Activated naive CD8-positive, alpha-beta T cell treated with anti-CD3 and anti-CD28 coated beads, Interleukin-2, amount 50 U/mL, for 24 hours (primary cell): ENCODE measurements at regions not wholly inside any gene's neighbourhood (a gene's known extent, or its start where the extent isn't known, plus 50 kb on each side); places are given as distances from the start of the nearest gene placed in this dataset.
"Not testable (repeated sequence)": the region's sequence is repeated elsewhere in the genome, so short reads cannot be mapped to it uniquely, and the experiment has no call there.

Source experiments
- ATAC-seq: fragments of 150-1000 bp; cut with Tn5 transposase; one replicate; pipeline ENCODE4 v1.10.0; 2021
- DNase-seq: peaks from one replicate; pipeline ENCODE4 v3.0.0; 2021
- H3K27ac Mint-ChIP-seq: one replicate; pipeline ENCODE4 v1.8.0; 2021; ENCODE audit warnings: mild to moderate bottlenecking, mixed read lengths
- H3K27me3 Mint-ChIP-seq: one replicate; pipeline ENCODE4 v1.8.0; 2021; ENCODE audit warnings: mixed read lengths
- H3K36me3 Mint-ChIP-seq: one replicate; pipeline ENCODE4 v1.8.0; 2021; ENCODE audit warnings: low read depth, mixed read lengths
- H3K4me1 Mint-ChIP-seq: one replicate; pipeline ENCODE4 v1.8.0; 2021; ENCODE audit warnings: mixed read lengths
- H3K4me3 Mint-ChIP-seq: one replicate; pipeline ENCODE4 v1.8.0; 2021; ENCODE audit warnings: mild to moderate bottlenecking, moderate library complexity, mixed read lengths
- H3K9me3 Mint-ChIP-seq: one replicate; pipeline ENCODE4 v1.8.0; 2021; ENCODE audit warnings: mixed read lengths

DNA sequence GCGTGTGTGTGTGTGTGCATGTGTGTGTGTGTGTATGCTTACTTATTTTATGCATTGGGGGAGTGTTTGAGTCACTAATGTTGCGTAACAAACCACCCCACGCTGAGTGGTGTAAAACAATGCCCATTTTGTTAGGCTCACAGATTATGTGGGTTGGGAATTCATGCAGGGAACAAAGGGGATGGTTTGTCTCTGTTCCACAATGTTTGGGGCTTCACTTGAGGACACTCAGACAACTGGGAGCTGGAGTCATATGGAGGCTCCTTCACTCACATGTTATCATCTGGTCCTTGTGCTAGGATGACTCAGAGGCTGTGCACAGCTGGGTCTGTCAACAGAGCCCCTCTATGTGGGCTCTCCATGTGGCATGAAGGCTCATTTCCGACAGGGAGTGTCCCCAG lies 51.3 kb upstream of the LARGE1 start:
- no peaks in the 10 kb centered on the region for H3K9me3 Mint-ChIP-seq
- H3K4me3 Mint-ChIP-seq: no peak overlapping the region
- DNase-seq (no peak), ATAC-seq (no peak)
- H3K36me3 Mint-ChIP-seq: no peaks in the 10 kb centered on the region
- H3K4me1 Mint-ChIP-seq: no peaks in the 10 kb centered on the region
- peaks cover 5% of the 10 kb centered on the region for H3K27me3 Mint-ChIP-seq
- H3K27ac Mint-ChIP-seq: no peak overlapping the region

DNA sequence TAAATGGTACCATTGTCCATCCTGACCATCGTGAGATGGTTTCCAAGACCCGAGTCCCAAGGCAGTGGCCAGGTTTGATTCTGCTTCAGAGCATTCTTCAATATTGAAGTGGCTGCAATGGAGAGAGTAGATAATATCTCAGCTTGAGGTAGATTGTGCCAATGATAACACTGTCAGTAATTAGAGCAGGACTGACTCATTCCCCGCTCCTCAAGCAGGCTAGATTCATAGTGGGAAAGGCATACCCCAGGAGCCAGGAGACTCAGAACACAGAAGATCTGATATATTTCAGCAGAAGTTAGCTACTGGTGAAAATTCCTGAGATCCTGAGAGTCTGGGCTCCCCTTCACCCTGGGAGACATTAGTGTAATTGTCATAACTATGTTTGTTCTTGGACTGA lies 55.6 kb upstream of the LARGE1 start:
- Mint-ChIP-seq H3K4me3 (no peak overlapping the region), H3K27me3 (peaks cover 5% of the 10 kb centered on the region), H3K4me1 (no peaks in the 10 kb centered on the region), H3K9me3 (no peaks in the 10 kb centered on the region), H3K27ac (no peak overlapping the region), H3K36me3 (no peaks in the 10 kb centered on the region)
- ATAC-seq (no peak), DNase-seq (no peak)

DNA sequence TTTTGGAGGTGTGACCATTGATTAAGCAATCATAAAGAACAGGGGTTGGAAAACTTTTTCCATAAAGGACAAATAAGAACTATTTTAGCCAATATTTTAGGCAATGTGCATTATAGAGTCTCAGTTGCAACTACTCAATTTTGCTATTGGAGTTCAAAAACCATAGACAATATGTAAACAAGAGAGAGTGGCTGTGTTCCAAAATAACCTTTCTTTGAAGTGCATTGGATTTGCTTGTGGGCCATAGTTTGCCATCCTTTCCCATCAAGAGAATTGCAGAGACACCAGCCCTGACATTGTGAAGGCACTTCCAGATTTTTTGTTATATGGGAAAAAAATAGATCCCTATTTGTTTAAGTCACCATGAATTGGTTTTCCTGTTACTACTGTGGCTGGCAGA lies 63.3 kb upstream of the LARGE1 start:
- H3K27me3 Mint-ChIP-seq: peaks cover 2% of the 10 kb centered on the region
- no peak overlapping the region for H3K4me3 Mint-ChIP-seq
- H3K27ac Mint-ChIP-seq: no peak overlapping the region
- ATAC-seq (no peak), DNase-seq (no peak)
- no peaks in the 10 kb centered on the region for H3K4me1 Mint-ChIP-seq
- H3K36me3 Mint-ChIP-seq: no peaks in the 10 kb centered on the region
- H3K9me3 Mint-ChIP-seq: no peaks in the 10 kb centered on the region

DNA sequence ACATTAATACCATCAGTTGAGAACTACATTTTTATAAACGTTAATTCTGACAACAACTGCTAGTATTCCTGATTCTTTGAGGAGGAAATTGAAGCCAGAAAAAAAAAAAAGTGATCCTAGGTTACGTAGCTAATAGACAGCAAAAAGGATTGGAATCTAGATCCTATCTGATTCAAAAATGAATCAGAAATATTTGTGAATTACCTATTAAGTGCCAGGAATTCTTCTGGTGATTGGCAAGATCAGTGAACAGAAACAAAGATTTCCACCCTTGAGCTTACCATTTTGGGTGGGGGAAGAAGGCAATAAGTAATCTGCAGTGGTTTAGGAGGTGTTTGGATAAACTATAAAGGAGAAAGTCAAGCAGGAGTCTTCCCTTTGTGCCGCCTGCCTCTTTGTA lies 63.9 kb upstream of the LARGE1 start:
- peaks cover 2% of the 10 kb centered on the region for H3K27me3 Mint-ChIP-seq
- H3K4me1 Mint-ChIP-seq: no peaks in the 10 kb centered on the region
- ATAC-seq (no peak), DNase-seq (no peak)
- no peaks in the 10 kb centered on the region for H3K36me3 Mint-ChIP-seq
- no peak overlapping the region for H3K27ac Mint-ChIP-seq
- H3K9me3 Mint-ChIP-seq: no peaks in the 10 kb centered on the region
- H3K4me3 Mint-ChIP-seq: no peak overlapping the region

DNA sequence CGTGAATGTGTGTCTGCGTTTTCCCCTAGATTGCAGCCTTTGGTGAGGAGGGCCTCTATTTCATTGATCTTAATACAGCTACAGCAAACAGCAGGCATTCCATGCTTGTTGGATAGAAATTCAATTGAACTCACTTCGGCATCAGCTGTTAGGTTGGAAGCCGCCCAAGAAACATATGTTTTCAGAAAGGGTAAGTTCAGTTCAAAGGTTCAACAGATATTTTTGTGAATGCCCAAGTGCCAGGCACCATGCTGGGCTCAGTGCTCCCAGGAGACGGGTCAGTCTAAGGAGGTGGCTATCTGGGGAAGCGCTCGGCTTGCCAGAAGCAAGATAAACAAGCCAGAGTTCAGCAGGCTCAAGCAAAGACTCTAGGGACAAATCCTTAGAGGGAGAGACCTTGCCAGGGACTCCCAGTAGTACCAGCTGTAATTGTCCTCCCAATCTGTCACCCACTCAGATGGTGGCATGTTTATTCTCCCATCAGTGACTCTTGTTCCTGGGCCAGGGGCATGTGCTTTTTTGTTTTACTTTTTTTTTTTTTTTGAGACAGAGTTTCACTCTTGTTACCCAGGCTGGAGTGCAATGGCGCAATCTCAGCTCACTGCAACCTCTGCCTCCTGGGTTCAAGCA lies 64.5 kb upstream of the LARGE1 start:
- Mint-ChIP-seq H3K9me3 (no peaks in the 10 kb centered on the region), H3K27ac (no peak overlapping the region), H3K4me1 (no peaks in the 10 kb centered on the region), H3K27me3 (peaks cover 2% of the 10 kb centered on the region), H3K36me3 (no peaks in the 10 kb centered on the region), H3K4me3 (no peak overlapping the region)
- DNase-seq (no peak), ATAC-seq (no peak)

DNA sequence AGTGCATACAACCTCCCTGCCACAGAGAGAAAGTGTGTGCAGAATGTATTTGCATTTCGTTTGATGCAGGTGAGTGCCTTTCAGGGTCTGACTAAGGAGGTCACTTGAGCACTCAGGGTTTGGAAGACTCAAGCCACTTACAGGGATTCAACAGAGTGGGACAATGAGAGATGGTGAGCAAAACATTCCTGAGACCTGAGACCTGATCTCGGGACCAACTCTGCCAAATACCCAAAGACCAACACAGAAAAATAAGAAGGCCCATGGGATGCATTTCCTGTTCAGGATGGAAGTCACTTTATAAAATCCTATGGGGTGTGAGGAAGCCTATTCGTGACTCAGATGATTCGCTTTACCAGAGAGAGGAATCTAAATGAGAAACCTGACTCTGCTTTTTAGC lies 65.2 kb upstream of the LARGE1 start:
- Mint-ChIP-seq H3K27me3 (peaks cover 2% of the 10 kb centered on the region), H3K4me3 (no peak overlapping the region), H3K27ac (no peak overlapping the region), H3K36me3 (no peaks in the 10 kb centered on the region), H3K4me1 (no peaks in the 10 kb centered on the region), H3K9me3 (no peaks in the 10 kb centered on the region)
- ATAC-seq (no peak), DNase-seq (no peak)

DNA sequence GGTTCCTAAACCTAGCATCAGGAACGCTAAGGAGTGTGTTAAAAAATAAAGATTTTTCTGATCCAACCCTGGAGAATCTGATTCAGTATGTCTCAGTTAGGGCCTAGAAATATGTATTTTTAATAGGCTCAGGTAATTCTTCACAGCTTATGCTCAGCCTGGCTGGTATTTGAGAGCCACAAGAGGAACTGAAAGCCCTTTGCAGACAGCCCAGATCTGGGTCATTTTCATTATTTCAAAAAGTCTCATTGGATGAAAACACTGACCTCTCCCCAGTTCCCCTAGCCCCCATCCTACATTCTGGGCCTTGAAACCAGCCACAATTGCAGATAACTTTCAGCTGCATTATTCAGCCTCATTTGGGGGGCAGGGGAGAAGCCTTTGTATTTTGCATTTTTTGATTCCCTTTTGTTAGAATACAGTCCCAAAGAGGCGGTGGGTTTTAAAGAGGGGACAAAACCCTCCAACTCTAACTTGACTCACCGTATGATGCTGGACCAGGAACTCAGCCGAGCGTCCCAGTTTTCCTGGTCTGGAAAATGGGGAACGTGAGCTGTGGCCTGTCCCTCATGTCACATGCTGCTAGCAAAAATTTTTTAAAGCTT lies 66.0 kb upstream of the LARGE1 start:
- no peak overlapping the region for H3K27ac Mint-ChIP-seq
- H3K27me3 Mint-ChIP-seq: peaks cover 2% of the 10 kb centered on the region
- H3K36me3 Mint-ChIP-seq: no peaks in the 10 kb centered on the region
- no peak for ATAC-seq
- DNase-seq: no peak
- H3K9me3 Mint-ChIP-seq: no peaks in the 10 kb centered on the region
- H3K4me3 Mint-ChIP-seq: no peak overlapping the region
- no peaks in the 10 kb centered on the region for H3K4me1 Mint-ChIP-seq

DNA sequence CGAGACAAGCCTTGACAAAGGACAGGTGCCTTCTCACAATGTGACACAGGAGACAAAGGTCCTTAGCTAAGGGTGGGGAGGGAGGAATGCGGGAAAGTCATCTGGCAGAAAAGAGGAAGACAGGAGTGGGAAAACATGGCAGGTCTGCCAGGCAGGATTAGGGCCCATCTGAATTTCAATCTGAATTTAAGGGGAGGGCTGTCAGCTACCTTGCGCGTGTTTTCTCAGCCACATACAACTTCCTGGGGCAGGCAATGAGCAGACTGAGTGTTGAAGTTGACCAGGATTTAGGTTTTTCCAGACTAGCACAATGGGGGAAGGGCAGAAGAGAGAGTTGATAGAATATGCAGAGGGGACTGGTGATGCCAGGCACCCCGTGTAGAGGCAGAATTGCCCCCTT lies 66.7 kb upstream of the LARGE1 start:
- Mint-ChIP-seq H3K9me3 (no peaks in the 10 kb centered on the region), H3K27me3 (peaks cover 2% of the 10 kb centered on the region), H3K4me3 (no peak overlapping the region), H3K27ac (no peak overlapping the region), H3K36me3 (no peaks in the 10 kb centered on the region), H3K4me1 (no peaks in the 10 kb centered on the region)
- ATAC-seq (no peak), DNase-seq (no peak)

DNA sequence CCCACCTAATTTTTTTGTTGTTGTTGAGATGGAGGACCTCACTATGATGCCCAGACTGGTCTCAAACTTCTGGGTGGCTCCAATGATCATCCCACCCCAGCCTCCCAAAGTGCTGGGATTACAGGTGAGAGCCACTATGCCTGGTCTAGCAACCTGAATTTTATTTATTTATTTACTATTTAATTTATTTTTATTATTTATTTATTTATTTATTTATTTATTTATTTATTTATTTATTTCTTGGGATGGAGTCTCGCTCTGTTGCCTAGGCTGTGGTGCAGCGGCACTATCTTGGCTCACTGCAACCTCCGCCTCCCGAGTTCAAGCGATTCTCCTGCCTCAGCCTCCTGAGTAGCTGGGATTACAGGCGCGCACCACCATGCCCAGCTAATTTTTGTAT lies 69.0 kb upstream of the LARGE1 start:
- H3K4me3 Mint-ChIP-seq, H3K27ac Mint-ChIP-seq, H3K27me3 Mint-ChIP-seq, DNase-seq, H3K4me1 Mint-ChIP-seq, H3K36me3 Mint-ChIP-seq, H3K9me3 Mint-ChIP-seq, ATAC-seq: not testable (repeated sequence)

DNA sequence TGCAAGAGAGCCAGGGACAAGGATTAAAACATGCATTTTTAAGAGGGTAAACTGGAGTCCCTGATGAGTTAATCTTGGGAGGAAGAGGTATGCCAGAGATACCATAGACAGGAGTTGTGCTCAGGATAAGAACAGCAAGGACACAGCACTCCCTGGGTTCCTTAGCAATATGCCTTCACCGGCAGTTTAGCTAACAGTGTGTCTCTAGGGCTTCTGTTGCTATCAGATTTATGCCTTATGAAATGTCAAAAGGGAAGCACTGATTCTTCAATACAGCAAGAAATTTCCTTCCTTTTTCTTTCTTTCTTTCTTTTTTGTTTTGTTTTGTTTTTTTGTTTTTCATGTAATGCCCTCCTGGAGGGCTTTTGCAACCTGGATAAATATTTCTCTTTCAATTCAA lies 71.3 kb upstream of the LARGE1 start:
- DNase-seq (no peak), ATAC-seq (no peak)
- no peaks in the 10 kb centered on the region for H3K4me1 Mint-ChIP-seq

DNA sequence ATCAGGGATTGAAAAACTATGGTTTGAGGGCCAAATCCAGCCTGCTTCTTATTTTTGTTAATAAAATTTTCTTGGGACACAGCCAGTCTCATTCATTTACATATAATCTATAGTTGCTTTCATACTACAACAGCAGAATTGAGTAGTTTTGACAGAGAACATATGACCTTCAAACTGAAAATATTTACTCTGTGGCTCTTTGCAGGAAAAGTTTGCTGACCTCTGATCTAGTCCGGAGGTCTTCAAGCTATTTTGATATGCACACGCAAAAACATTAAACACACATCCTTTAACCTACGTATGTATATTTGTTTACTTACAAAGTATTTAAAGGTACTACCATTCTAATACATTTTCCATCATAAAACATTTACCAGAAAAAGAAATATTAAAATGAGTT lies 76.5 kb upstream of the LARGE1 start:
- Mint-ChIP-seq H3K36me3 (no peaks in the 10 kb centered on the region), H3K4me1 (no peaks in the 10 kb centered on the region), H3K4me3 (no peak overlapping the region), H3K9me3 (peaks cover 29% of the 10 kb centered on the region), H3K27me3 (peaks cover 2% of the 10 kb centered on the region), H3K27ac (no peak overlapping the region)
- ATAC-seq (no peak), DNase-seq (no peak)

More for the DNA sequence above, 71.3 kb upstream of the LARGE1 start:
- no peak overlapping the region for H3K4me3 Mint-ChIP-seq
- H3K27me3 Mint-ChIP-seq: peaks cover 2% of the 10 kb centered on the region
- H3K36me3 Mint-ChIP-seq: no peaks in the 10 kb centered on the region
- H3K9me3 Mint-ChIP-seq: peaks cover 7% of the 10 kb centered on the region
- no peak overlapping the region for H3K27ac Mint-ChIP-seq

DNA sequence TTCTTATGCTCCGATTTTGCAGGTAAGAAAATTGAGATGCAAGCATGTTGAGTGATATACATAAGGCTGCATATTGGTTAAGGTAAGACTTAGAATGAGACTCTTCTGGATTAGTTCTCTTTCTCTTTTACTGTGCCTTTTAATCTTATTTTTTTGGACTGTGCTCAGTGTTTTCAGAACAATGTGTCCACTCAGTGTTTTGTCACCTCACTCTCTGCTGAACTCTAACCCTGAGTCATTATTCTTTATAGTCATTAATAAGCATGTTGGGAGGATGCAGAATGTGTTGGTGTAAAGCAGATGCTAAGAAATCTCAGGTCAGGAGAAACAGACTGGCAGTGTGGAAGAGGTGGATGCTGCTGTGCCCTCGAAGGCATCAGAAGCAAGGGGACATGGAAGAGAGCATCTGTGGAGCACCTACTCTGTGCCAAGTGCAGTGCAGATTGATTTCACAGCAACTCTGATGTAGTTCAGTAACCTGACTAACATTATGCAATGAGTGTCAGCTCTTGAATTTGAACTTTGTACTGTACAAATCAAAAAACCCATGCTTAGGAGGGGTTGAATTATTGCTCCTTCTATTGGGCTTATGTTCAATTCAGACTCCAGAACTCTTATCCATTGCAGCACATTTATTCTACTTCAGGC lies 80.7 kb upstream of the LARGE1 start:
- H3K9me3 Mint-ChIP-seq: peaks cover 45% of the 10 kb centered on the region
- H3K36me3 Mint-ChIP-seq: no peaks in the 10 kb centered on the region

DNA sequence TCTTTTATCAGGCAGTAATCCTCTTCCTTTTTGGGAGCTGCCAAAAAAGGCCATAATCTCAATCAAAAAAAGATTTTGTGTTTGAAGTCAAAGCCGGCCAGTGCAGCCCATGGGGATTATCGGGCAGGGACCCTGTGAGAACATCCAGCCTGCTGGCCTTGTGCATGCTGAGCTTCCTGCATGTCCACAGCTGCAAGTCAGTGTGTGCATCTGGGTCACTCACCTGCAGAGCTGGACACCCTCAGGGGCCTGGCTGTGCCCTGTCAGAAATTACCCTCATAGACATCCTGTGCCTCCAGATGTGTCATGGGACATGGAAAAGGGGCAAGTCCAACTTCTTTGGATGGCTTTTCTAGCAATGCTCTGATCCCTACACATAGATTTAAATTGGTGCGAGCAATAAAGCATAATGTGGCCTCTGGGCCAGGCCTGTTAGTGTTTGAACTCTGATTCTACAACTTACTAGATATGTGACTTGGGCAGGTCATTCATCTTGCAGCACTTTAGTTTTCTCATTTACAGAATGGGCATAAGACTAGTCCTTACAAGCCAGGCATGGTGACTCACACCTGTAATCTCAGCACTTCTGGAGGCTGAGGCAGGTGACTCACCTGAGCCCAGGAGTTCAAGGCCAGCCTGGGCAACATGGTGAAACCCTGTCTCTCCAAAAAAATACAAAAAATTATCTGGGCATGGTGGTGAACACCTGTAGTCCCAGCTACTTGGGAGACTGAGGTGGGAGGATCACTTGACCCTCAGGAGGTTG lies 81.6 kb upstream of the LARGE1 start:
- no peaks in the 10 kb centered on the region for H3K27me3 Mint-ChIP-seq
- peaks cover 45% of the 10 kb centered on the region for H3K9me3 Mint-ChIP-seq
- ATAC-seq: no peak
- H3K4me1 Mint-ChIP-seq: no peaks in the 10 kb centered on the region
- H3K27ac Mint-ChIP-seq: no peak overlapping the region
- no peak for DNase-seq
- H3K4me3 Mint-ChIP-seq: no peak overlapping the region
- no peaks in the 10 kb centered on the region for H3K36me3 Mint-ChIP-seq

More for the DNA sequence above, 80.7 kb upstream of the LARGE1 start:
- DNase-seq (no peak), ATAC-seq (no peak)
- Mint-ChIP-seq H3K4me3 (no peak overlapping the region), H3K27ac (no peak overlapping the region), H3K4me1 (no peaks in the 10 kb centered on the region), H3K27me3 (no peaks in the 10 kb centered on the region)

DNA sequence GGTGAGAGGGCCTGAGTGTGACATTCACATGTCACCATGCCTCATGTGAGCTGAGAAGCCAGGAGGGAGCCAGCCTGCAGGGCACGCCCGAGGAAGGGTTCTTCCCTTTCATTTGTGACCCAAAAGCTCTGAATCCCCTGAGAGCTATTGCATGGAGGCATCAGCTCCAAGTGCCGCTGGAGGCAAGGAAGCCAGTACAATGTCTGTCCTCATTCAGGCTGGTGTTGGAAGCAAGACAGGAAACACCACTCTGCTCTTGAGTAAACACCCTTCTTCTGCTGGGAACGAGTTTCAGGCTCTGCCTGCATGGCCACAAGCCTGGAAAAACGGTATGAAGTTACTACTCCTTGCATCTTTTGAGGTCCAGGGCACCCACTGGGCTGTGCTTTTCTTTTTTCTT lies 83.8 kb upstream of the LARGE1 start:
- no peaks in the 10 kb centered on the region for H3K4me1 Mint-ChIP-seq
- no peak overlapping the region for H3K4me3 Mint-ChIP-seq
- DNase-seq (no peak), ATAC-seq (no peak)
- peaks cover 48% of the 10 kb centered on the region for H3K9me3 Mint-ChIP-seq
- no peaks in the 10 kb centered on the region for H3K27me3 Mint-ChIP-seq
- no peak overlapping the region for H3K27ac Mint-ChIP-seq
- H3K36me3 Mint-ChIP-seq: no peaks in the 10 kb centered on the region

DNA sequence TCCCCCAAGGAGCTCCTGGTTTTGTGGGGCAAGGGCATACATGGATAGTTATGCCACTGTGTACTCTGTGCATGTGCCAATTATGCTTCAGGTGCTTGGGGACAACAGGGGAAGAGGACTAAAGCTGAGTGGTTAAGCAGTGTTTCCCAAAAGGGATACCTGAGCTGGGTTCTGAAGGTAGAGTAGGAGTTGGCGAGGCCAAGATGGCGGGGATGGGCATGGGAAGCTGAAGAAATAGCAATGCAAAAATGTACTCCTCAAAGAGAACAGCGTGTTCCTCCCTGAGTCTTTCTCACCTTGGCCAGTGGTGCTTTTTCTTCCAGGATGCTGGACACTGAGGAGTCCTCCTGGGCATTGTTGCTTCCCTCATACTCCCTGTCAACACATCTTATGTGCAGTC lies 90.0 kb upstream of the LARGE1 start:
- no peak overlapping the region for H3K27ac Mint-ChIP-seq
- ATAC-seq (no peak), DNase-seq (no peak)
- H3K27me3 Mint-ChIP-seq: no peaks in the 10 kb centered on the region
- H3K9me3 Mint-ChIP-seq: peaks cover 29% of the 10 kb centered on the region
- H3K4me1 Mint-ChIP-seq: no peaks in the 10 kb centered on the region
- H3K4me3 Mint-ChIP-seq: no peak overlapping the region
- H3K36me3 Mint-ChIP-seq: no peaks in the 10 kb centered on the region
